T-helper 2 cell treated with Interferon-gamma antibody and Interleukin-4, amounts not matched to agents 100 ng/mL and 5 ng/mL, for 36 hours (primary cell): ENCODE measurements at regions not wholly inside any gene's neighbourhood (a gene's known extent, or its start where the extent isn't known, plus 50 kb on each side); places are given as distances from the start of the nearest gene placed in this dataset.

Experiments used
- intact Hi-C: fragments of 100-400 bp; cut with micrococcal nuclease; formaldehyde crosslinking; loops from one replicate; pipeline ENCODE4 v1.15.1; 2023

DNA sequence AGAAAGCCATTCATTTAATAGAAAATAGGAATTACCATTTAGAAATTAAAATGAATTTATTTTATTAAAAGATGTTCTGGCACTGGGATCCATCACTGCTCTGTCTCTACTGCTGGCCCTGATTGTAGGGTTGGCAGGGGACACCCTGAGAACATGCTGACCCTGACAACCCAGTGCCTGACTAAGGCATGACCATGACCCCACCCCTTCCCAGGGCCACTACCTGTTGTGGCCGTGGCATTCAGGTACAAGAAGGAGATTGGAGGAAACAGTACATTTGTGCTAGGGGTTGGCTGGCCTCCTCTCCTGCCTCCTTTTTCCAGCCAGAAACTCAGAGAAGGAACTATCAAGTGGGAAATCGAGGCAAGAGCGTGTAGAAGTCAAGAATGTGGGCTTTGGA is 197.0 kb upstream of the ZMIZ1 start:
- intact Hi-C loops: no loop called here

DNA sequence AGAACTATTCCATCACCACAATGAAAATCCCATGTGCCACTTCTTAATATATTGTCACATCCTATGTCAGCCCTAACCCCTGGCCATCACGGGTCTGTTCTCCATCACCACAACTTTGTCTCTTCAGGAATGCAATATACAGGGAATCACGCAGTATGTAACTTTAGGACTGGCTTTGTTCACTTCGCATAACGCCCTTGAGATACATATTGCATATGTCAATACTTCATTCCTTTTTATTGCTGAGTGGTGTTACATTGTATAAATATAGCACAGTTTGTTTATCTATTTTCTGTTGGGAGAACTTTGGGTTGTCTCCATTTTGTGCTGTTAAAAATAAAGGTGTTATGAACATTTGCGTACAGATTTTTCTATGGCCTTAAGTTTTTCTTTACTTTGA is 195.4 kb upstream of the ZMIZ1 start:
- intact Hi-C loops: no loop called here

DNA sequence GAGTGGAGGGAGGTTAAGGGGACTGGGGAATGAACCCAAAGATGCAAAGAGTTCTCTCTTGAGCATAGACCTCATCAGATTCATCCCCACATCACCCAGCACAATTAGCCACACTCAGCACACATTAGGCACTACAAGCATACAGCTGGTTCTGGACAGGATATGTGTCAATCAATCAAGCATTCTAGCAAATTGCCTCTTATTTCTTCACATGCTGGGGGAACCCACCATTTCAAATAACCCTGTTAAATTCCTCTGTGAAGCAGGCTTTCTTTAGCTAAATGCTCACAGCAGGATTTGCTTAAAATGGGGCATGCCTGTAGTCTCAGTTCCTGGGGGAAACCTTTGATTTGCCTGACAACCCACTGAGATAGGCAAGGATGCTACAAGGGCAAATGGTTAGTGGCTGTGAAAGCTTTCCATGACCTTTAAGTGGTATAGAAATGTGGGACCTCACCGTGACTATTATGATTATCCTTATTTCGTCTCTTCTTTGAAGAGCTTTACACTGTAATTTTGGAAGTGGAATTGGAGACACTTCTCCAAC is 193.4 kb upstream of the ZMIZ1 start:
- intact Hi-C loops: no loop called here

DNA sequence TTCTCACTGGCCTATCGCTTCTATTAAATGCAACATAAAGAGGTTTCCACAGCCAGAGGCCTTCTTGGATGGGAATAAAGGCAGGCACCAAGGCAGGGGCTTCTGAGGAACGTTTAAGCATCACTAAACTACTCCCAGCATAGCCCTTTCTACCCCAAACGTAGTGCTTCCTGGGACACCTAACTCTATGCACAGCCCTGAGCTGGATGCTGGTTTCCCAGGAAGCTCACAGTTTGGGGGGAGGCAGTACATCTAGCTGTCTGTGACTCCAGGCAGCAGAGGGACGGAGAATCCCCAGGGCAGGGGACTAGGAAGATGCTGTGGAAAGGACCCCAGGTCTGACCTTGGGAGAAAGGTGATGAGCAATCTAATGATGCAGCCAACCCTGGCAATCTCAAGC is 192.8 kb upstream of the ZMIZ1 start:
- intact Hi-C loops: no loop called here

DNA sequence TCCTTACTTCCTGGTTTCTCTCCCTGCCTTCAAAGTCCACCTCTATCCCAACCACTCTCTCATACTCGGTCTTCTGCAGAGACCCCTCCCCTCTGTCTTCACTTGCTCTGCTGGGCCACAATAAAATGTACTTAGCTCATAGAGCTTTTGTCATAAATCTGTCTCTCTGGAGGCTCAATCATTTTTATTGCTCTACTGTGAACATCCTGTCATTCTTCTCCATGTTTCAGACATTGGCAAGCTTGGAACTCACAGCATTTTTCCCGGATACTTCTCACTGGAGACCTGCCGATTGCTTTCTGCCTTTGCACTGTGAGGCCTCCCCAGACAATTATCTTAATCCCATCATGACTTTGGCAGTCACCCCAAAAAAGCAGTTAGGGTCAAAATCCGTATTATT is 192.3 kb upstream of the ZMIZ1 start:
- intact Hi-C loops: no loop called here

DNA sequence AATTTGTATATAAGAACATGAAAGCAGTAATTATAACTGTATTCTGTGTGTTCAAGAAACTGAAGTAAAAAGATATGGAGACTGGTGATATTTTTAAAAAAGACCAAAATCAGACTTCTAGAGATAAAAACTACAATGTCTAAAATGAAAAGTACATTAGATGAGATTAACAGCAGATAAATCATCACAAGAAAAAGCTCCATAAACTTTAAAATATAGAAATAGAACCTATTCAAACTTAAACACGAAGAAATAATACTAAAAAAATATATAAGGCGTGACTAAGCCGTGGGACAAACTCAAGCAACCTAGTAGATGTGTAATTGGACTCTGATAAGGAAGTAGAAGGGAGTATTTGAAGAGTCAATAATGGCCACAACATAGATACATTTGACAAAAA is 189.1 kb upstream of the ZMIZ1 start:
- intact Hi-C loops: no loop called here

DNA sequence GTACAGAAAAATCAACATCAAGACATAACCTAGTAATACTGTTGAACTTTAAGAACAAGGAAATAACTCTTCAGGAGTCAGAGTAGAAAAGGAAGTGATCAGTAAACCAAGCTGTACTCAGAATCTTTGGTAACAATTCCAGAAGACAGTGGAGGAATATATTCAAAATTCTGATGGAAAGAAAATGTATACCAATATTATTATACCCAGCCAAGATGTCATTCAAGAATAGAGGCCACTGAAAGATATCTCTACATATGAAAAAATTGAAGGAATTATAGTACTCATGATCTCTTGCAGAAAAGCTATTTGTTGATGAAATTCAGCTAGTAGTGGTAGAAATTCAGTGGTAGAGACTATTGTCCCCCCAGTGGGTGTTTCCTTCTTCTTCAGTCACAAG is 182.6 kb upstream of the ZMIZ1 start:
- intact Hi-C loops: no loop called here

DNA sequence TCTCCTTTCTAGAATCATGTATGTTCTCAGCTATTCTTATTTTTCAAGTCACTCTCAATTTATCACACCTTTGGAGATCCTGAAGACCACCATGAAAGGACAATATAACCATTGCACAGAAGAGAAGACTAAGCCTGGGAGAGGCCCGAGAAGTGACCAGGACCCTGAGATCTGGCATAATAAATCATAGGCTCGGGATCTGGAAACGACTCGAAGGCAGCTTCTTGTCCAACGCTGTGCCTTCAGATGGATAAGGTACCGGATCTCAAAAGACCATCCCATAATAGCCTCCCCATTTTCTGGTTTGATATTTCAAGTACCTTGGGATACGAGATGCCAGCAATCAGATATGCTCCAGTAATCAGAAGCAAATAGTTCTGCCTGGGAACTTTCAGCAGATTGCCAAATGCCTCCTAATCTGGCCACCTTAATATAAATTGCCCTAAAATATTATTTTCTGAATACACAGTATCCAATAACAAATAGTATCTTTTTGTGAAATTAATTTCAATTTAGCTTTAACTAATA is 179.2 kb upstream of the ZMIZ1 start:
- intact Hi-C loops: no loop called here

DNA sequence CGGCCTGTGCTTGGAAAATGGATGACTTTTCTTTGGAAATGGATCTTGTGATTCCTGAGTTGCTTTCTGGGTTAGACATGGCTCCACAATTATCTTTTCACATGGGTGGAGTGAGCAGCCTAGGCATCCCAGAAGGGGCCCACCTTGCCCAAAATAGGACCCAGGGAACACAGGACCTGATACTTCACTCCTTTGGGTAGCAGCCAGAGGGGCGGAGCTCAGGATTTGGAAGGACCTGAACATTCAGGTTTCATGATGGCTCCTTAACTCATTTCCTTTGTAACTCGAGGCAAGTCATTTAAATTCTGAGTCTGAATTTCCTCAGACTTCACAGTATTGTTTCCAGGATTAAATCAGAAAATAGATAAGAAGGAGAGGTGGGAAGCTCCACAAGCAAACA is 178.3 kb upstream of the ZMIZ1 start:
- intact Hi-C loops: no loop called here

DNA sequence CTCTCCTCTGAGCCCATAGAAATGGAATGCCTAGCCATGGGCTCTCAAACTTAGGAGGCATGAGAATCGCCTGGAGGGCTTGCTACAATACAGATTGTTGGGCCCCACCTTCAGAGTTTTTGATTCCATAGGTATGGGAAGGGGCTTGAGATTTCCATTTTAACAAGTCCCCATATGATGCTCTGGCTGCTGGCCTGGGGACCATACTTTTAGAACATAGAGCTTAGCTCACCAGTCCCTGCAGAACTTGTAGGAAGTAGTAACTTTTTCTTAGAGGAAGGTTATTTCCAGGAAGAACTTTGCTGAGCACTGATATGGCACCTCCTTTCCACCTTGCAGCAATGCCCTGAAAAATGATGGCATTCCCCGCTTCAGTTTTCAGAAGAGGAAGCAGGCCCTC is 177.0 kb upstream of the ZMIZ1 start:
- intact Hi-C loops: no loop called here

DNA sequence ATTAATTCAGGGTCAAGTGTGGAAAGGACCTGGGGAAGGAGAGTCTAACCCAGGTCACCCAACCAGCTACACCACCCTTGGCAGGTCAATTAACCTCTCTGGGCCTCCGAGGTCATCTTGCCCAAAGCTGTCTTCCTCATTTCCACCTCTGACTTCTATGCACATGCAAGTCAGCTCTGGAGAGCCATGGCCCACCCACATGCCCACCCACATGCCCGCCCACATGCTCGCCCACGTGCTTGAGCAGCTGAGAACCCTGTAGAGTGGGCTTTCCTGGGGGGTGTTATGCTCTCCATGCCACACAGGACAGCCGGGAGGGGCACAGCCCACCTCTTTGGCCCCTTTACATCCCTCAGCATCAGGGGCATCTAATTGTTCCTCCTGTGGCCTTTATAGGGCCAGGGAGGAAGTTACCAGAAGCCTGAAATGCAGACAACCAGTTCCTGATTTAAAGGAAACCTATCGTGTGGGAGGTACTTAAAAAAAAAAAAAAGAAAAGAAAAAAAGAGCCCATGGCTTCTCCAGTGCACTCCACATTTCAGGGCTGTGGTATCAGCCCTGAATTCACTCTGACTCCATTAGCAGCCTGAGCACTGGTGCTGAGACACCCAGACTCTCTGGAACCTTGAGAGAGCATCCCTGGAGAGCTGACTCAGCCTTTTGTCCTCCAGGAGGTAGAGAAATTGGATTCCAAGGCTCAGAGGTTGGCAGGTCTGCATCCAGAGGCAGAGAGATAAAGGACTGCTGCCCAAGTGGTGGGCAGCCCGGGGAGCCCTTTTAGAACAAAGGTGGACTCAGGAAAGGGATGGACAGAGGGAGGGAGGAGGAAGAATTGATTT is 176.2 kb upstream of the ZMIZ1 start:
- intact Hi-C loops: no loop called here

DNA sequence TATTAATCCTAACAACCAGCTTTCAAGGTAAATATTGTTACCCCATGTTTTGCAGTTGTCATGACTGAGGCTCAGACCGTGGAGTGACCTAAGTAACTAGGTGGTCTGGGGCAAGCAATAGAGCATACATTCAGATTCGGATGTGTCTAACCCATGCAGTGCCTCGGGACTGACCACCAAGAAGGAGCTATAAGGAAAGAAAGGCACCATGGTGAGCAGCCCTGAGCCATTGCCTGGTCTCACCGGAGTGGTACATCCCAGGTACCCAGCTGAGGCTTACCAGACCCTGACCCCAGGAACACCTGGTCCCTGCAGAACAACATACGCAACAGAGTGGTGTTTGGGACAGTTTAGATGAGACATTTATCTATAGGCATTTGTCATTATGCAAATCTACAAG is 175.5 kb upstream of the ZMIZ1 start:
- intact Hi-C loops: no loop called here

DNA sequence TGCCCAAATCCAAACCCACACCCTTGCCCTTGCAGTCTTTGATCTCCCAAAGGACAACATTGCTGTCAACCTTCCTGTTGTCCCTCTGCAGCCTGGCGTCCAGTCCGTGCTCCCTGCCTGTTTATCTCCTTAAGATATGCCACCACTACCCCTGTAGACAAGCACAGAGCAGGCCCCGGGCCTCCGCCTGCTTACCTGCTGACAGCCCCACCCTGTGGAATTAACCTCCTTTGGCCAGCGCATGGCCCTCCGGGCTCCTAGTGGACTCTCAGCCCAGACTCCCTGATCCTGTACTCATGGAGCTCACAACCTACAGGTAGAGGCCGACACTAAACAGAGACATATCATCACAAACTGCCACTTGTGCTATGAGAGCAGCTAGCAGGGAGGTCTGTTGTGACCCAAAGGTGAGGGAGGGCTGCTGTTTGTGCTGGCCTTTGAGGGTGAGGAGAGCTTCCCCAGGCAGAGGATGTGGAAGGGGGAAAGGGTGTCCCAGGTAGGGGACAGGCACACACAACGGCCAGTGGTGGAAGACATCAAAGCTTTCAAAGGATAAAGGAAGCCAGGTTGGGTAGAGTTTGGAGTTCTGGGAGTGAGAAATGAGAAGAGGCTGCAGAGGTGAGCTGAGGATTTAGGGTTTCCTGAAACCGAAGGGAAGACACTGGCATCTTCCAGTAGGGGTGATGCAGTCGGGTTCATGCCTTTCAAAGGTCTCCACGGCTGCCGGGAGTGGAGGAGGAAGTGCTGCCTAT is 174.5 kb upstream of the ZMIZ1 start:
- intact Hi-C loops: no loop called here

DNA sequence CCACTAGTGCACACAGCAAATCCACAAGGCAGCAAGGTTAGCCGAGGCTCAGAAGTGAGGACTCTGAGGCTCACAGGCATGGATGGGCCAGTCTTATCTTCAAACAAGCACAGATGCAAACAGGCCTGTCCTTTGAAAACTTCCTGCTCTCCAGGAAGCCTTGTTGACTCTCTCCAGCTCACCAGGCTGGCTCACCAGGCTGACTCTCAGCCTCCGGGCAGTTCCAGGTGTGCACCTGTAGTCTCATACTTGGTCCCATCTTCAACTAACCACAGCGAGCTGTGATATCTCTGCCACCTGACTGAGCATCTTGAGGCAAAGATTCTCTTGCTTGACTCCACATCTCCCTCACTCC is 173.9 kb upstream of the ZMIZ1 start:
- intact Hi-C loops: no loop called here

DNA sequence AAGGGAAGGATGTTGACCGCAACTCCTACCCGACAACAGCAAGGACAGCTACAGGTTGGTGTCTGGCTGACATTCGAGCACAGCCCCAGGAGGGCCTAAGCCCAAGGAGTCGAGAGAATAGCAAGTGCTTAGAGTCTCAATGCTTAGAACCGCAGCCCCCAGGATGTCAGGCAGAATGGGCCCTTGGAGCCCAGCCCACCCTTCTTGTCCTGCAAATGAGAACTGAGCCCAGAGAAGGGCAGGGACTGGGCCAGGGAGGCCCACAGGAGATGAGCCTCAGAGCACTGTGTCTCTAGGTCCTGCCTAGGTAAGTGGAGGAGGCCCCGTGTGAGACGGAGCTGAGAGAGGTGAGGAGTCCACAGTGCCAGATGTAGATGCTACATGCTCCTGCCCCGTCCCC is 173.3 kb upstream of the ZMIZ1 start:
- intact Hi-C loops: no loop called here

DNA sequence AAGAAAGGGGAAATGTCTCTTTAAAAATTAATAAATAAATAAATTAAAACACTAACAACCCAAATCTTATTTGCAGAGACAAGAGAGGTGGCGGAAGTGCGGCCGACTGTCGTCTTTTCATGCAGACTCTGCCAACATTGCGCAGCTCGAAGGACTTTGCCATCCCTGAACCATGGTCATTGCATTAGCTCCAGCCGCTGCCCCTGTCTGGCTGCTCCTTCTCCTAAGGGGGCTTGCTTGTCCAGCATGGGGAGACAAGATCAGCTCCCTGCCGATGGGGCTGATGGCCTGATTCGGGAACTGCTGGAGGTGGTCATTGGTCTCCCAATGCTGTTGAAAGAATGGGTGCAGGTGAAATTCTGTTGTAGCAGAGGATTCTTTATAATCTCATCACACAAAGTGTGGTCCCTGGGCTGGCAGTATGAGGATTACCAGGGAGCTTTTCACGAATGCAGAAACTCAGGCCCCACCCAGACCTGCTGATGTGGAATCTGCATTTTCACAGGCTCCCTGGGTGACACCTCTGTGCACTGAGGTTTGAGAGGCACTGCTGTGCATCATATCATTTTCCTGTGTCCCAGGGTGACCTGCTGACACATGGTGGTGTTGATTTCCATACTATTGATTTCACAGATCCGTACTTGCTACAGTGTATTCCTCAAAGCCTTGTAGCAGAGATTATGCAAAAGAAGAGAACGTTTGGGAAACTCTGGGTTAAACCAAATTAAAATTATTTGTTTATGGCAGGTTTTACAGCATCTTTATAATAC is 172.4 kb upstream of the ZMIZ1 start:
- intact Hi-C loops: no loop called here

DNA sequence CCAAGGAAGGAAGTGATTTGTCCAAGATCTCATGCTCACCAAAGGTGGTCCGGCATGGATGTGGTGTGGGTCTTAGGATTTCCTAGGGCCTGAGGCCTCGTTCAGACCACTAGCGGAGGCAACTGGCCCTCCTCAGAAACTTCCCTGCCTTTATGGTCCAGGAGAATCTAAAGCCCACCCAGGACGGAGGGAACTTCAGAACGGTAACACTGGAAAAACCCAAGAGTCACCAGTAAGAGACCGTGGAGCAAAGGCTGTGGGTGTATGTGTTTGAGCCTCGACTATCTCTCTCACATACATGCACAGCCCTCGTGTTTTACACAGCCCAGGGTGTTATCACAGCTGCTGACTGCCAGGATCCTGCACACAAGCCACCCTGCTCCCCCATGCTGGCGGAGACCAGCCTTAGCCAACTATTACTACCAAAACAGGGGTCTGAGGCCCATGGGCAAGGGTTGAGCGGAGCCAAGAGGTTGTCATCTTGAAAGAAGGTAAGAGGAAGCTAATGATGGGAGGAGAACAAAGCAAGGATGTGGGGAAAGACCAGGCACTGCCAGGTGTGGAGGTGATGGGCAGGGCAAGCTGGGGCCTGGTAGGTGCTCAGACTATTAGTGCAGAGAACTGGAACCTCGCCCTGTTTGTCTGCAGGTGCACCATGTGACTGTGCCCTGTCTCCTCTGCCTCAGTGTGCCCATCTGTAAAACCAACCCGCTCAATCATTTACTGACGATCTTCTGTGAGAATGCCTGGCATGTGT is 170.2 kb upstream of the ZMIZ1 start:
- intact Hi-C loops: no loop called here

DNA sequence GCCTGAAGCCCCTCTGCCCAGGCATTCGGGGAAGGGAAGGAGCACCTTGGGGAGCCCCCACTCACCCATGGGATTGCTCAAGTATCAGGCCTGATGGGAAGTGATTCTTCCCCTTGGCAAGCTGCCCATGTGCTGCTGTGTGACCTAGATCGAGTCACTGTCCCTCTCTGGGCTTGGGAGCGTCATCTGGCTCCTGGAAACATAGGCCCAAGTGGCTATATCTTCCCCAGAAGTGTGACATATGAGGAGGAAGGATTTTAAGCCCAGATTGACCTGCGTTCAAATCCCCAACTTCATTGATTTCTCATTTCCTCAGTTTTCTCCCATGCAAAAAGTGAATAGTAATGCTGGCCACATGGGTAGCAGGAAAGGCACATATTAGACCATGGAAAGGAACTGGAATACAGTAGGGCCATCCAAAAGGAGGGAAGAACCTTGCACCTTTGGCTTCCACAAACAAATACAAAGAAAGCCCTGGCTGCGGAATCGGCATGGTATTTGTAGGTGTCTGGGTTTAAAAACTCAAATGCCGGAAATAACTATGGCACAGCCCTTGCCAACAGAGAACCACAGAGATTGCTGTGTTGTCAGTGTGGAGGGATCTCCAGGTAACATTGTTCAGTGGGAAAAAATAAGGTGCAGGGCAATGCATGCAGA is 169.5 kb upstream of the ZMIZ1 start:
- intact Hi-C loops: no loop called here

DNA sequence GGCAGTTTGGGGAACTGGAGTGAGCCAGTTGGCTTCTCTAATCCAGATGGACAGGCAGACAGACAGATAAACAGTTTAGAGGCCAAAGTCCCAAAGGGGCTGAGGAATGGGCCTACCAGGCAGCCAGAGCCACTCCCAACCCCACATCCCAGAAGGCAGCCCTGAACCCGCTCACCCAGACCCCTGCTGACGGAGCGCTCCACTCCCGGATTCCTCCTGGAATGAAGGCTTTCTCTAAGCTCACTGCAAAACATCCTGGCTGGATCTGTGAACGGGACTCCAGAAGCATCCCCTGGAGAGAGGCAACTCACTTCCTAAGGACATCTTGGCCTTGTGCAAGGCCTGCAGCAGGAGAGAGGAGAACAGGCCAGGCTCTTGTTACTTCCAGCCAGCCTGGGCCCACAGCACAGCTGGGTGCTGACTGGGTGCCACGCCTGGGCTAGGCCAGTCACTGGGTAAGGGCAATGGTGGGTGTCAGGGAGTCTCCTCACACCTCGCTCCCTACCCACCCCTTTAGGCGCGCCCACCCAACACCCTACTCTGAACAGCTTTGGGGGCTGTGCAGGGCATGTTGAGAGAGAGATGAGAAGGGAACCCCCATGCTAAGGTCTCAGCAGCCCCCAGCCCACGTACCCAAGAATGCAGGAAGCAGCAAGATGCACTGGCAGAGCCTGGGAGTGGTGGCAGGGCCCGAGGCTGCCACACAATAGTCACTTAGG is 168.6 kb upstream of the ZMIZ1 start:
- intact Hi-C loops: no loop called here
